Panc1 (cell line): ENCODE measurements at regions not wholly inside any gene's neighbourhood (a gene's known extent, or its start where the extent isn't known, plus 50 kb on each side); places are given as distances from the start of the nearest gene placed in this dataset.
"Not testable (repeated sequence)": the region's sequence is repeated elsewhere in the genome, so short reads cannot be mapped to it uniquely, and the experiment has no call there.

Experiments used
- ATAC-seq: fragments of 200-7000 bp; cut with Tn5 transposase; 2 replicates; pipeline ENCODE4 v1.9.1; 2020; ENCODE audit warnings: mild to moderate bottlenecking, moderate library complexity
- BruUV-seq: library from RNA; stranded (reverse); fragments of 400-500 nt; replicated peaks from 2 replicates; lab custom pipeline; 2021; lab: Mats Ljungman, UMichigan
- CTCF ChIA-PET: fragments of 300-600 bp; sonication (Branson Sonifier 250); formaldehyde crosslinking; loops from one replicate; lab custom pipeline; 2022; ENCODE audit warnings: antibody characterized with exemption; lab: Charles Lee
- POLR2A ChIA-PET: fragments of 300-600 bp; sonication (Branson Sonifier 250); formaldehyde crosslinking; loops from one replicate; lab custom pipeline; 2022; ENCODE audit warnings: antibody characterized with exemption; lab: Charles Lee
- DNase-seq: peaks from one replicate; pipeline ENCODE4 v3.0.0-alpha.2; 2010; ENCODE audit warnings: low read depth, low spot score
- H3K27ac ChIP-seq: 2 replicates; pipeline ENCODE4 v1.5.1; 2011; ENCODE audit warnings: mild to moderate bottlenecking, low read length, inconsistent platforms
- H3K27me3 ChIP-seq: fragments of 200-500 bp; sonication (Bioruptor generic); 2 replicates; pipeline ENCODE4 v1.6.0; 2014; ENCODE audit warnings: low read length, inconsistent platforms; ENCODE audit not compliant: control insufficient read depth, insufficient read depth
- H3K36me3 ChIP-seq: fragments of 200-500 bp; sonication (Bioruptor generic); 2 replicates; pipeline ENCODE4 v1.5.1; 2014; ENCODE audit warnings: inconsistent platforms, mild to moderate bottlenecking, low read length, moderate library complexity; ENCODE audit not compliant: control insufficient read depth, insufficient read depth
- H3K4me1 ChIP-seq: 2 replicates; pipeline ENCODE4 v1.5.1; 2011; ENCODE audit warnings: inconsistent platforms, mild to moderate bottlenecking, low read length, moderate library complexity; ENCODE audit not compliant: control insufficient read depth, insufficient read depth
- H3K4me3 ChIP-seq, 2 experiments: 2 replicates each; pipeline ENCODE4 v1.5.1; 2011 to 2012; ENCODE audit warnings: low read depth in 2 of 2, low read length in 2 of 2, mild to moderate bottlenecking in 2 of 2, inconsistent platforms in 1 of 2, moderate library complexity in 1 of 2
- H3K9me3 ChIP-seq: fragments of 200-500 bp; sonication (Bioruptor generic); 2 replicates; pipeline ENCODE4 v1.5.1; 2014; ENCODE audit warnings: low read depth, mild to moderate bottlenecking, inconsistent platforms, low read length, moderate library complexity; ENCODE audit not compliant: control insufficient read depth, insufficient read depth
- CTCF ChIP-seq: fragments of 450-650 bp; IDR thresholded peaks from 2 replicates; pipeline ENCODE4 v1.5.1; 2017; ENCODE audit warnings: mild to moderate bottlenecking
- POLR2AphosphoS5 ChIP-seq: IDR thresholded peaks from 2 replicates; pipeline ENCODE4 v1.6.1; 2012; ENCODE audit warnings: mild to moderate bottlenecking, low read depth, low read length, moderate library complexity
- REST ChIP-seq, 2 experiments: IDR thresholded peaks; 2 replicates each; pipeline ENCODE4 v1.6.1; 2011 to 2012; ENCODE audit warnings: low read depth in 2 of 2, control low read depth in 1 of 2, low read length in 1 of 2, mild to moderate bottlenecking in 1 of 2, moderate library complexity in 1 of 2; ENCODE audit not compliant: insufficient read depth in 1 of 2
- SIN3A ChIP-seq: IDR thresholded peaks from 2 replicates; pipeline ENCODE4 v1.6.1; 2012; ENCODE audit warnings: low read depth, mild to moderate bottlenecking, low read length, moderate library complexity, borderline replicate concordance; ENCODE audit not compliant: insufficient read depth
- TCF7L2 ChIP-seq: IDR thresholded peaks from 2 replicates; pipeline ENCODE4 v1.6.1; 2011; ENCODE audit warnings: mild to moderate bottlenecking, low read depth, low read length, inconsistent platforms
- in situ Hi-C: cut with HindIII; loops from 2 replicates; pipeline ENCODE4 v1.10.0; 2016; ENCODE audit warnings: low sequenced_read_pairs, low pct_unique_long_range_greater_than_20kb
- intact Hi-C: fragments of 100-400 bp; cut with micrococcal nuclease; formaldehyde crosslinking; loops from one replicate; pipeline ENCODE4 v1.10.0; 2022; ENCODE audit not compliant: unreplicated experiment

GRCh38 chr3:150124142-150124541 lies 153.4 kb upstream of the PFN2 start:
- ChIA-PET CTCF (interaction anchor here (0.5 kb wide), 1 partner anchor 166 kb away, joined by 5 read pairs; no protein-coding TSS in a partner anchor), POLR2A (no interaction called here)
- Histone ChIP-seq H3K27me3 (no peaks in the 10 kb centered on the region), H3K4me1 (no peaks in the 10 kb centered on the region), H3K27ac (no peak overlapping the region), H3K4me3 (no peak overlapping the region), H3K9me3 (no peaks in the 10 kb centered on the region), H3K36me3 (no peaks in the 10 kb centered on the region)
- DNase-seq (no peak), ATAC-seq (no peak)
- no peak for TF ChIP-seq TCF7L2
- no peak for TF ChIP-seq REST (IDR thresholded peaks at IDR 0.05; ENCODE audit: insufficient read depth in 1 of 2, low read depth in 2 of 2, low read length in 1 of 2)
- no peak for TF ChIP-seq POLR2AphosphoS5
- TF ChIP-seq CTCF, result no peak
- no peak for TF ChIP-seq SIN3A
- in situ Hi-C loops (no loop called here), intact Hi-C loops (no loop called here)
- BruUV-seq, result no TSS peak

DNA sequence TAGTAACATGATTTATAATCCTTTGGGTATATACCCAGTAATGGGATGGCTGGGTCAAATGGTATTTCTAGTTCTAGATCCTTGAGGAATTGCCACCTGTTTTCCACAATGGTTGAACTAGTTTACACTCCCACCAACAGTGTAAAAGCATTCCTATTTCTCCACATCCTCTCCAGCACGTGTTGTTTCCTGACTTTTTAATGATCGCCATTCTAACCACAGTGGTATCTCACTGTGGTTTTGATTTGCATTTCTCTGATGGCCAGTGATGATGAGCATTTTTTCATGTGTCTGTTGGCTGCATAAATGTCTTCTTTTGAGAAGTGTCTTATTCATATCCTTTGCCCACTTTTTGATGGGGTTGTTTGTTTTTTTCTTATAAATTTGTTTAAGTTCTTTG lies 152.6 kb upstream of the PFN2 start:
- H3K27me3 ChIP-seq, in situ Hi-C loops, H3K36me3 ChIP-seq, ATAC-seq, H3K4me1 ChIP-seq, H3K9me3 ChIP-seq, H3K27ac ChIP-seq, BruUV-seq, CTCF ChIA-PET, POLR2A ChIA-PET, DNase-seq, intact Hi-C loops, H3K4me3 ChIP-seq: not testable (repeated sequence)

GRCh38 chr3:150118219-150118618 lies 147.5 kb upstream of the PFN2 start:
- Histone ChIP-seq H3K4me3 (no peak overlapping the region), H3K4me1 (no peaks in the 10 kb centered on the region), H3K9me3 (no peaks in the 10 kb centered on the region), H3K27me3 (no peaks in the 10 kb centered on the region), H3K36me3 (no peaks in the 10 kb centered on the region), H3K27ac (no peak overlapping the region)
- no peak for ATAC-seq
- POLR2A ChIA-PET, result no interaction called here
- in situ Hi-C loops, result no loop called here
- CTCF ChIA-PET, result no interaction called here
- no TSS peak for BruUV-seq
- no peak for DNase-seq
- intact Hi-C loops, result no loop called here
- TF ChIP-seq REST (IDR thresholded peaks at IDR 0.05; ENCODE audit: insufficient read depth in 1 of 2, low read depth in 2 of 2, low read length in 1 of 2) (no peak), TCF7L2 (no peak), SIN3A (no peak), POLR2AphosphoS5 (no peak), CTCF (no peak)
